Limb (tissue), 2 donors: ENCODE measurements at regions not wholly inside any gene's neighbourhood (a gene's known extent, or its start where the extent isn't known, plus 50 kb on each side); places are given as distances from the start of the nearest gene placed in this dataset.
A peak's percentile ranks its signal among the peaks of the same experiment; 100 is the strongest.

Experiments used
- DNase-seq, 2 donors: peaks; one replicate each; pipeline ENCODE4 v3.0.0-alpha.2; 2016; ENCODE audit errors: extremely low spot score in 2 of 2

GRCh38 chr21:27154451-27155129 is 187.7 kb upstream of the ADAMTS5 start:
- DNase-seq = no peak

DNA sequence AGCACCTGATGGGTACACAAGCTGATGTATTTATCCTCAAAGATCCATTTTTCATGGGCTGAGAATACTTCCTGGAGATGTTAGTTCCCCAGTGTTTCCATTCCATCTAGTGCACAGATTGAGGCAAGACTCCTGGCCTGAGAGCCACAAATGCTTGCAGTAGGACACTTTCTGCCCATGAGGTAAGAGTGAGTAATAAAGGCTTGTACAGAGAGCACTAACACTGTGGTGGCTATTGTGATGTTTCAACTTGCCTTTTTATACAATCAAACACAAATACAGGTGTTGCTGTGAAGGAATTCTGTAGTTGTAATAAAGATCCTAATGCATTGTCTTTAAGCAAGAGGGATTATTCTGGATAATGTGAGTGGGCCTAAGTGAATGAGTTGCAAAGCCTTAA is 186.1 kb upstream of the ADAMTS5 start:
- DNase-seq = no peak

DNA sequence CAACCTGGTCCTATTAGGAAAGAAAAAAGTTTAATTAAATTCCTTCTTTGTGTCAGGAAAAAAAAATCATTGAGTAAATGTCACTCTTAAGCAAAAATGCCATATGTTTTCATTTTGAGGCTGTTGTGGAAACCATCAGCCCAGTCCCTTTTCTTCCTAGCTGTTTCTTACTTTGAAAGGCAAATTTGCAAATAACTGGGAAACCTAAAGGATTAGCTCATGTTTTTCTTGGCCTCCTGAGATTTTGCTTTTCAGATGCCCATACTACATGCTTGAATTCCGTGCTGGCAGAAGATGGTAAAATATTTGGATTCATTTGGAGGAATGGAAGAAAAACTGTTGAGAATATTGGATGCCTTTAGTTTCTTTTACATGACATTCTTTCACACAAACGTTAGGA is 182.1 kb upstream of the ADAMTS5 start:
- DNase-seq = no peak

DNA sequence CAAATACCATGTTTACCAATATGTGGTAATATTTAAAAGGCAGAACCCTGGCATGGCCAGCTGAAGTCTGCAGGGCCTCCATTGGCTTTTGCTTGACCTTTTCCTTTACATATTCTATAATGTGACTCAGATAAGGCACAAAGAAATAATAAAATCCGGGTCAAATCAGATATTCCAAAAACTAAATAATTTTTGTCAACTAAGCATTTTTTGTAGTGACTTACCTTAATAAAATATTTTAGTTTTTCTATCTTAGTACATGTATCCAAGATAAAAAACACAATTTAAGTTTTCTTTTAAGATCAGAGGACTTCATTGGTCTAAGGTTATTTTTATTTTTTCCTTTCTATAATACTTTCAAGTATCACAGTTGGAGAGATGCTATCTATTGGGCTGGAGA is 179.4 kb upstream of the ADAMTS5 start:
- no peak for DNase-seq

GRCh38 chr21:27145134-27145798 is 178.4 kb upstream of the ADAMTS5 start:
- DNase-seq = no peak

- no peak for DNase-seq
Measured at GRCh38 chr21:27143476-27143875, 176.6 kb upstream of the ADAMTS5 start.

DNA sequence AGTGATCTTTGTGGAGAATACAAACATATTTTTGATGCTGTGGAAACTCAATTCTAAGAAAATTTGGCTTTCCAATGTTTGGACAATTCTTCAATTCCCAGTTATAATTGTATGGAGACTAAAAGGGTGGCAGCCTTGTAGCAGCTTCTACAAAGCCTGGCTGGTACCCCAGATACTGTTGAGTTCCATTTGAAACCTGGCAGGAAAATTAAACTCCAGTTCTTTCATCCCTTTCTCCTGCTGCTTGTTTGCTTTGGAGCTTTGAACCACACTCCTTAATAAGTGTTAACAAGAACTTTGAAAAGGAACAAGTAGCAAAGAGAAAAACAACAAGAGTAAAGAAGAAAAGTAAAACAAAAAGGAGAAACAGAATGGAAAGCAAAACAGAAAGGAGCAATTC is 172.6 kb upstream of the ADAMTS5 start:
- DNase-seq = no peak

DNA sequence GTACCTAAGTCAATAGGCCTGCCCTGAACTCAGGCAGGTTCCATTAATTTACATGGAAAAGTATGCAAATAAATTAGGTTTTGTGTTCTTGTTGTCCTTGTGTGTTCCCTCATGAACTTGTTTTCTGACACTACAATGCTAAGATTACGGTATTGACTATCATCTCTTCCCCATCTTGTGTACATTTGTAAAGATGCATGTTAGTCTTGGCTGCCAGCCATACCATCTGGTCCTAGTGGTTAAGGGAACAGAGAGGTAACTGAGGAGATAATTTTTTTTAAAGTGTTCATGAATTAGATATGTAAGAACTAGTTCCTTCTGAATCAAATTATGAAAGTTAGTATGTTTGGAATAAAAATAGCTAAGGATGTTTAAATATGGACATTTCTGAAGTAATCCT is 167.6 kb upstream of the ADAMTS5 start:
- DNase-seq = no peak

GRCh38 chr21:27132266-27132665 is 165.4 kb upstream of the ADAMTS5 start:
- DNase-seq = no peak

GRCh38 chr21:27130154-27130553 is 163.3 kb upstream of the ADAMTS5 start:
- no peak for DNase-seq

- DNase-seq = no peak
Measured at GRCh38 chr21:27129694-27130093, 162.8 kb upstream of the ADAMTS5 start.

GRCh38 chr21:27129215-27129614 is 162.3 kb upstream of the ADAMTS5 start:
- DNase-seq = no peak

GRCh38 chr21:27126140-27126539 is 159.3 kb upstream of the ADAMTS5 start:
- DNase-seq = no peak

DNA sequence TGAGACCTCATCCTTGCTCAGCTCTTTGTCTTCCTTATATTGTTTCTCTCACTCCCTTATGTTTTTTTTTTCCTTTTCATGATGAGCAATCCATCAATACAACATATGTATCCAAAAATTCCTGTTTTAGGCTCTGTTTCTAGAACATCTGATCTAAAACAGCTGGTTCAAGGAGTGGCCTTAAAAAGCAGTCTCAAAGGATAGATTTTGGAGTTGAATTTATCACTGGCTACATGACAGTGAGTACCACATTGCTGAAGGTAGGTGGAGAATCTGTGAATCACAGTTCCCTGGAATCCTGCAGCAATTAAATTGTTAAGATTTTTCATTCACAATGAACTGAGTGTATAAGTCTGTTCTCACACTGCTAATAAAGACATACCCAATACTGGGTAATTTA is 155.8 kb upstream of the ADAMTS5 start:
- DNase-seq = no peak

- DNase-seq = no peak
Measured at GRCh38 chr21:27114111-27114510, 147.2 kb upstream of the ADAMTS5 start.

DNA sequence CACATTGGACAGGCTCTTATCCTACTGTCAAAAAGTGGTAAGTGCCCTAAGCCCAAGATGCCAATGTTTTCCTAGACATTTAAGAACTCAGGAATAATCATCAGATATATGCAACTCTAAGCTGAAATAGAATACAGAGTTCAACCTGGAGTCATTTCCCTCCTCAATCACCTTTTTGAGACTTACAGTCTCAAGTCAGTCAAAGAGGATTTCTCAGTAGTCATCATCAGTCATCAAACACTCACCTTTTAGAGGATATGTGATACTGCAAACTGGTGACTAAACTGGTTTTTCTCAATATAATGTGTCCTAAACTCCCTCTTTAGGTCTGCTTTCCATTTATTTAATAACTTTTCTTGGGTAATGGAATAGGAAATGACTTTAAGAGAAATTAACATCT is 145.3 kb upstream of the ADAMTS5 start:
- DNase-seq = no peak

DNA sequence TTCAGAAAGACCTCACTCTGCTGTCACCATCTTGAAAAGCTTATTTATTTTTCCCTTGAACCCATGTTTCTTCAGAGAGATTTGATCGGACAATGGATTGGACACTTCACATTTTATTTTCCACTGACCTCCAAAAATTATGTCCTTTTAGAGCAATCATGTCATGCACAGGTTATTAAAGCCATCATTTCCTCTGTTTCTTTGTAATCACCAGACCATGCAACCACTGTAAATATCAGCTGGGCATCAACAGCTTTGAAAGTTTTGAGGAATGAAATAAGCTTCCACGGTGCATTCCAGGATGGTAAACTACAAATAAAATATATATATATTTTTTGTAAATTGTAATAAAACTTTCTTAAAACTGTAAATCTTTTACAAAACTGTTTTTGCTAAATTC is 144.1 kb upstream of the ADAMTS5 start:
- DNase-seq = no peak

GRCh38 chr21:27108701-27109100 is 141.8 kb upstream of the ADAMTS5 start:
- DNase-seq = no peak

- peak in 1 of 2 donors; percentile 60 for DNase-seq
Measured at GRCh38 chr21:27108228-27108627, 141.3 kb upstream of the ADAMTS5 start.

- DNase-seq = no peak
Measured at GRCh38 chr21:27104846-27105431, 138.1 kb upstream of the ADAMTS5 start.

DNA sequence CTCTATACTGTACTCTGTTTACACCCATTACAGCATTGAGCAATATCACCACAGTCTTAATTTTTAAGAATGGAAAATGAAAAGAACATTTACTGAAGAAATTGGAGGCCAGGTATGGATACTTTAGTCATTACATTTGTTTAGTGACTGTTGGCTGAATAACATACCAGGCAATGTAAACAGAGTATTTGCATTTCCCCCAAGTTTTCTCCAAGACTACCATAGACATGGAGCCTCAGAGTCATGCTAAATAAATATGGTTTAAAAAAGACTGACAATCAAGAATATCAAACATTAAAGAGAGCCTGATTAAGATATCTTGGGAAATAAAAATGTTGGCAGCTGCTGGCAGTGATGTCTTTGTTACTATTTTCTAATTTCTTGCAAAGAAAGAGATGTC is 136.9 kb upstream of the ADAMTS5 start:
- no peak for DNase-seq

- no peak for DNase-seq
Measured at GRCh38 chr21:27101523-27101922, 134.6 kb upstream of the ADAMTS5 start.
